Choroid plexus epithelial cell (primary cell): ENCODE measurements at regions not wholly inside any gene's neighbourhood (a gene's known extent, or its start where the extent isn't known, plus 50 kb on each side); places are given as distances from the start of the nearest gene placed in this dataset.

ENCODE experiments used
- DNase-seq: peaks from one replicate; pipeline ENCODE4 v3.0.0-alpha.2; 2010; ENCODE audit warnings: low read depth
- H3K4me3 ChIP-seq: 2 replicates; pipeline ENCODE4 v1.5.1; 2011; ENCODE audit warnings: low read depth, mild to moderate bottlenecking, control low read depth, low read length, moderate library complexity
- CTCF ChIP-seq: conservative IDR thresholded peaks from 2 replicates; pipeline ENCODE4 v1.5.1; 2011; ENCODE audit warnings: low read depth, mild to moderate bottlenecking, control low read depth, inconsistent platforms, low read length, moderate library complexity

- DNase-seq: no peak
- TF ChIP-seq CTCF: no peak
- H3K4me3 ChIP-seq: no peak overlapping the region
These were observed 379.4 kb upstream of the DACH1 start for GRCh38 chr13:72246396-72246795.

- no peak for DNase-seq
- no peak for TF ChIP-seq CTCF
These were observed 377.8 kb upstream of the DACH1 start for GRCh38 chr13:72244788-72245187.

GRCh38 chr13:72230131-72230530 lies 363.1 kb upstream of the DACH1 start:
- TF ChIP-seq CTCF: no peak

More at GRCh38 chr13:72244788-72245187, 377.8 kb upstream of the DACH1 start:
- no peak overlapping the region for H3K4me3 ChIP-seq

DNA sequence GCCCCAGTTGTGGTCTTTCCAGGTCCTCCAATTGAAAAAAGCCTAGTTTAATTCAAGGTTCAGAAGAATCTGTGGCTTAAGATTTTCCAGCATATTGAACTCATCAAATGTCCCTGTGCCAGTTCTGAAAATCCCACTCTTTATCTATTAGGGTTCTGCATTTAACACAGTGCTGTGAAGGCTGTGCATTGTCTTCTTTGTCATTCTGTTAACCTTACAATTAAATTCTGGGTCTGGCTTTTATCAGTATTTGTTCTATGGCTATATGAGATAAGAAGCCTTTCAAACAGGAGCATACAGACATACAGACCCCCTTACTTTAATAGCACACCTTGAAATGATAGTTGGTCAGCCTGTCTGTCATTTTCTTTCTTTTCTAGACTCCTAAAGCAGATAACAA lies 362.1 kb upstream of the DACH1 start:
- TF ChIP-seq CTCF: no peak
- H3K4me3 ChIP-seq: no peak overlapping the region
- no peak for DNase-seq

More at GRCh38 chr13:72230131-72230530, 363.1 kb upstream of the DACH1 start:
- H3K4me3 ChIP-seq: no peak overlapping the region
- no peak for DNase-seq

GRCh38 chr13:72221276-72221962 lies 354.4 kb upstream of the DACH1 start:
- peak; percentile 26 for DNase-seq
- peak; percentile 78 for TF ChIP-seq CTCF
- H3K4me3 ChIP-seq: no peak overlapping the region

DNA sequence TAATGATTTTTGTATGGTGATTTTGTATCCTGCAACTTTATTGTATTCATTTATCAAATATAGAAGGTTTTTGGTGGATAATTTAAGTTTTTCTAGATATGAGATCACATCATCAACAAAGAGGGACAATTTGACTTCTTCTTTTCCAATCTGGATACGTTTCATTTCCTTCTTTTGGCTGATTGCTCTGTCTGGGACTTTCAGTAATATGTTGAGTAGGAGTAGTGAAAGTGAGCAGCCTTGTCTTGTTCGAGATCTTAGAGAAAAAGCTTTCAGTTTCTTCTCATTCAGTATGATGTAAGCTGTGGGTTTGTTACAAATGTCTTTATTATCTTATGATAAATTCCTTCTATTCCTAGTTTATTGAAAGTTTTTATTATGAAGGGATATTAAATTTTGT lies 352.0 kb upstream of the DACH1 start:
- H3K4me3 ChIP-seq: no peak overlapping the region
- DNase-seq: no peak
- no peak for TF ChIP-seq CTCF

DNA sequence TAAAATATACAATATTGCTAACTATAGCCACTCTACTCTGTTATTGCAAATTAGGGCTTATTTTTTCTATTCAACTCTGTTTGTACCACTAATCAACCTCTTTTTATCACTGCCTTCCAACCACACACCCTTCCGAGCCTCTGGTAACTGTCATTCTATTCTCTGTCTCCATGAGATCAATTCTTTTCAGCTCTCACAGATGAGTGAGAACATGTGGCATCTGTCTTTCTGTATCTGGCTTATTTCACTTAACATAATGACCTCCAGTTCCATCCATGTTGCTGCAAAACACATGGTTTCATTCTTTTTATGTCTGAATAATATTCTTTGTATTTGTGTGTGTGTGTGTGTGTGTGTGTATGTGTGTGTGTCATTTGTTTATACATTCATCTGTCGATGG lies 350.1 kb upstream of the DACH1 start:
- TF ChIP-seq CTCF: no peak
- DNase-seq: no peak
- no peak overlapping the region for H3K4me3 ChIP-seq
